ENCODE measurements at regions not wholly inside any gene's neighbourhood (a gene's known extent, or its start where the extent isn't known, plus 50 kb on each side); places are given as distances from the start of the nearest gene placed in this dataset.

GRCh38 chr5:29654954-29655353, 1538.5 kb upstream of the CDH6 start:
- no peak for DNase-seq (ENCODE audit: low spot score)
- Histone ChIP-seq H3K4me2 (ENCODE audit: low read length) (no peak overlapping the region), H3K27ac (ENCODE audit: low read depth, low read length, poor library complexity, severe bottlenecking) (no peak overlapping the region), H4K20me1 (ENCODE audit: insufficient read depth, low read length) (no peaks in the 10 kb centered on the region), H3K4me3 (ENCODE audit: low read depth, low read length, poor library complexity, severe bottlenecking) (no peak overlapping the region), H3K79me2 (ENCODE audit: insufficient read depth, low read depth, low read length) (no peaks in the 10 kb centered on the region), H3K36me3 (ENCODE audit: insufficient read depth, low read length) (no peaks in the 10 kb centered on the region), H2AFZ (ENCODE audit: low read length) (no peak overlapping the region), H3K9me2 (ENCODE audit: insufficient read depth, low read length) (no peaks in the 10 kb centered on the region), H3K4me1 (ENCODE audit: insufficient read depth, low read length, poor library complexity, severe bottlenecking) (no peaks in the 10 kb centered on the region), H3K9me3 (ENCODE audit: low read length) (no peaks in the 10 kb centered on the region)
- POLR2A ChIA-PET, result no interaction called here
- BruUV-seq (replicated peaks), result no TSS peak
- CTCF ChIA-PET (ENCODE audit: unreplicated experiment), result no interaction called here
- no peak for TF ChIP-seq EZH2phosphoT487 (IDR thresholded peaks at IDR 0.05; ENCODE audit: borderline replicate concordance, low read depth, low read length)
- TF ChIP-seq CTCF (conservative IDR thresholded peaks at IDR 0.05; ENCODE audit: low read length), result no peak
- intact Hi-C loops (cut with micrococcal nuclease; ENCODE audit: unreplicated experiment), result no loop called here

GRCh38 chr5:29649321-29649720, 1544.2 kb upstream of the CDH6 start:
- no peak overlapping the region for H3K4me2 ChIP-seq (ENCODE audit: low read length)
- H2AFZ ChIP-seq (ENCODE audit: low read length), result no peak overlapping the region
- H3K4me3 ChIP-seq (ENCODE audit: low read depth, low read length, poor library complexity, severe bottlenecking), result no peak overlapping the region
- no peak for DNase-seq (ENCODE audit: low spot score)
- intact Hi-C loops (cut with micrococcal nuclease; ENCODE audit: unreplicated experiment), result no loop called here
- BruUV-seq (replicated peaks), result no TSS peak
- no peak overlapping the region for H3K27ac ChIP-seq (ENCODE audit: low read depth, low read length, poor library complexity, severe bottlenecking)
- H3K36me3 ChIP-seq (ENCODE audit: insufficient read depth, low read length), result no peaks in the 10 kb centered on the region
- no peaks in the 10 kb centered on the region for H4K20me1 ChIP-seq (ENCODE audit: insufficient read depth, low read length)
- no peaks in the 10 kb centered on the region for H3K79me2 ChIP-seq (ENCODE audit: insufficient read depth, low read depth, low read length)
- H3K4me1 ChIP-seq (ENCODE audit: insufficient read depth, low read length, poor library complexity, severe bottlenecking), result no peaks in the 10 kb centered on the region
- TF ChIP-seq EZH2phosphoT487 (IDR thresholded peaks at IDR 0.05; ENCODE audit: borderline replicate concordance, low read depth, low read length) (no peak), CTCF (conservative IDR thresholded peaks at IDR 0.05; ENCODE audit: low read length) (no peak)
- POLR2A ChIA-PET, result no interaction called here
- CTCF ChIA-PET (ENCODE audit: unreplicated experiment), result no interaction called here
- H3K9me2 ChIP-seq (ENCODE audit: insufficient read depth, low read length), result no peaks in the 10 kb centered on the region
- no peaks in the 10 kb centered on the region for H3K9me3 ChIP-seq (ENCODE audit: low read length)

- H3K4me2 ChIP-seq (ENCODE audit: low read length), result no peak overlapping the region
- intact Hi-C loops (cut with micrococcal nuclease; ENCODE audit: unreplicated experiment), result no loop called here
- POLR2A ChIA-PET, result no interaction called here
- CTCF ChIA-PET (ENCODE audit: unreplicated experiment), result no interaction called here
- no peaks in the 10 kb centered on the region for H3K79me2 ChIP-seq (ENCODE audit: insufficient read depth, low read depth, low read length)
- no peak overlapping the region for H3K27ac ChIP-seq (ENCODE audit: low read depth, low read length, poor library complexity, severe bottlenecking)
- no peaks in the 10 kb centered on the region for H3K4me1 ChIP-seq (ENCODE audit: insufficient read depth, low read length, poor library complexity, severe bottlenecking)
- no peak overlapping the region for H2AFZ ChIP-seq (ENCODE audit: low read length)
- H4K20me1 ChIP-seq (ENCODE audit: insufficient read depth, low read length), result no peaks in the 10 kb centered on the region
- no peaks in the 10 kb centered on the region for H3K36me3 ChIP-seq (ENCODE audit: insufficient read depth, low read length)
- DNase-seq (ENCODE audit: low spot score), result no peak
- H3K9me2 ChIP-seq (ENCODE audit: insufficient read depth, low read length), result no peaks in the 10 kb centered on the region
- no TSS peak for BruUV-seq (replicated peaks)
- 0 out of 2 replicates have a peak, but pooled peaks cover 5% of the 10 kb centered on the region for H3K9me3 ChIP-seq (ENCODE audit: low read length)
- H3K4me3 ChIP-seq (ENCODE audit: low read depth, low read length, poor library complexity, severe bottlenecking), result no peak overlapping the region
- no peak for TF ChIP-seq CTCF (conservative IDR thresholded peaks at IDR 0.05; ENCODE audit: low read length)
- TF ChIP-seq EZH2phosphoT487 (IDR thresholded peaks at IDR 0.05; ENCODE audit: borderline replicate concordance, low read depth, low read length), result no peak
These were observed 1550.9 kb upstream of the CDH6 start for GRCh38 chr5:29642601-29643000.

All from OCI-LY7 (cell line).